ENCODE measurements at regions not wholly inside any gene's neighbourhood (a gene's known extent, or its start where the extent isn't known, plus 50 kb on each side); places are given as distances from the start of the nearest gene placed in this dataset.

DNA sequence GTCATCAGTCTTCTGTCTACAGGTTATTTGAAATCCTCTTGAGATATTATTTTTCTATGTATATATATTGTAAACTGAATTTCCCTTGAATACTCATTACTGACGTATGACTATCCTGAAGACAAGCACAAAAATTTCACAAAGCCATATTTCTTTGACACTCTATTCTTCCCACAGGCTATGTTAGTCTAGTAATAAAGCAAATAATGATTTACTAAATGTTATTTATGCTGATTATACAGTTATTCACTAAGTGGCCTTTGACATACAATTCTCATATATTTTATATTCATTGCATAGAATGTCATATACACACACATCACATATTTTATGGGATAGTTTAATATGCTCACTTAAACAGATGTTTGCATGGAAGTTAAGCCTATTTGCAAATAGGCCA, 793.0 kb upstream of the GRAMD2B start:
- no peak for TF ChIP-seq CTCF (IDR thresholded peaks at IDR 0.05)
- no peak for TF ChIP-seq POLR2A (IDR thresholded peaks at IDR 0.05)
